Amygdala (tissue), 56 donors: ENCODE measurements at regions not wholly inside any gene's neighbourhood (a gene's known extent, or its start where the extent isn't known, plus 50 kb on each side); places are given as distances from the start of the nearest gene placed in this dataset.
A peak's percentile ranks its signal among the peaks of the same experiment; 100 is the strongest.

Experiments
- DNase-seq, 56 donors: peaks; one replicate each; lab custom pipeline; 2025; lab: John Stamatoyannopoulos, UW

- DNase-seq = no peak
Measured at GRCh38 chr5:174306345-174307030, 261.0 kb downstream of the NSG2 start.

- no peak for DNase-seq
Measured at GRCh38 chr5:174307031-174307408, 261.5 kb downstream of the NSG2 start.

- DNase-seq = no peak
Measured at GRCh38 chr5:174307656-174308271, 262.3 kb downstream of the NSG2 start.

- DNase-seq = no peak
Measured at GRCh38 chr5:174309131-174309795, 263.8 kb downstream of the NSG2 start.

GRCh38 chr5:174310243-174310642, 264.7 kb downstream of the NSG2 start:
- DNase-seq = no peak

GRCh38 chr5:174310706-174311105, 265.2 kb downstream of the NSG2 start:
- no peak for DNase-seq

GRCh38 chr5:174311121-174311520, 265.6 kb downstream of the NSG2 start:
- no peak for DNase-seq

GRCh38 chr5:174311531-174312269, 266.2 kb downstream of the NSG2 start:
- DNase-seq = peak in 49 of 56 donors; percentile 23 to 87 (median 62)

GRCh38 chr5:174312270-174312617, 266.7 kb downstream of the NSG2 start:
- no peak for DNase-seq

GRCh38 chr5:174312641-174313040, 267.1 kb downstream of the NSG2 start:
- DNase-seq = no peak

- DNase-seq = no peak
Measured at GRCh38 chr5:174313615-174314014, 268.1 kb downstream of the NSG2 start.

GRCh38 chr5:174314261-174314660, 268.8 kb downstream of the NSG2 start:
- DNase-seq = no peak

GRCh38 chr5:174315471-174315870, 270.0 kb downstream of the NSG2 start:
- no peak for DNase-seq

GRCh38 chr5:174315871-174316270, 270.4 kb downstream of the NSG2 start:
- no peak for DNase-seq

GRCh38 chr5:174316326-174316725, 270.8 kb downstream of the NSG2 start:
- no peak for DNase-seq

GRCh38 chr5:174317256-174317894, 271.9 kb downstream of the NSG2 start:
- DNase-seq = peak in 44 of 56 donors; percentile 8 to 73 (median 36)

GRCh38 chr5:174318578-174318977, 273.1 kb downstream of the NSG2 start:
- DNase-seq = no peak

- no peak for DNase-seq
Measured at GRCh38 chr5:174319551-174319950, 274.0 kb downstream of the NSG2 start.

- DNase-seq = no peak
Measured at GRCh38 chr5:174320051-174320450, 274.5 kb downstream of the NSG2 start.

GRCh38 chr5:174323878-174324281, 278.4 kb downstream of the NSG2 start:
- DNase-seq = peak in 29 of 56 donors; percentile 8 to 55 (median 32)

GRCh38 chr5:174324680-174325079, 279.2 kb downstream of the NSG2 start:
- no peak for DNase-seq
